CD4-positive, alpha-beta T cell (primary cell): ENCODE measurements at regions not wholly inside any gene's neighbourhood (a gene's known extent, or its start where the extent isn't known, plus 50 kb on each side); places are given as distances from the start of the nearest gene placed in this dataset.
"Not testable (repeated sequence)": the region's sequence is repeated elsewhere in the genome, so short reads cannot be mapped to it uniquely, and the experiment has no call there.

Experiments
- ATAC-seq: fragments of 200-7000 bp; cut with Tn5 transposase; one replicate; pipeline ENCODE4 v1.10.0; 2022; ENCODE audit warnings: mild to moderate bottlenecking; ENCODE audit not compliant: poor library complexity
- CTCF ChIA-PET: fragments of 350-600 bp; sonication (Branson Sonifier 250); formaldehyde crosslinking; loops from one replicate; lab custom pipeline; 2021; ENCODE audit warnings: antibody characterized with exemption, inconsistent platforms; lab: Charles Lee
- POLR2A ChIA-PET: fragments of 350-600 bp; sonication (Branson Sonifier 250); formaldehyde crosslinking; loops from one replicate; lab custom pipeline; 2021; ENCODE audit warnings: antibody characterized with exemption, inconsistent platforms; lab: Charles Lee
- DNase-seq, 14 experiments: peaks; one replicate each; pipeline ENCODE4 v3.0.0-alpha.2; 2013 to 2020; ENCODE audit warnings: mixed read lengths in 2 of 14
- H3K27ac ChIP-seq, 2 donors: one replicate each; pipeline versions ENCODE4 v1.5.1 to v1.7.0; 2013; ENCODE audit warnings: low read length in 2 of 2, low read depth in 1 of 2, mild to moderate bottlenecking in 1 of 2
- H3K27me3 ChIP-seq, 2 experiments: 1 replicate in 1 of 2; 2 replicates in 1 of 2; pipeline versions ENCODE4 v1.6.1 to v1.7.0; 2013; ENCODE audit warnings: low read length in 2 of 2, control low read depth in 1 of 2, mild to moderate bottlenecking in 1 of 2, moderate library complexity in 1 of 2; ENCODE audit not compliant: insufficient read depth in 2 of 2, control insufficient read depth in 1 of 2
- H3K36me3 ChIP-seq: one replicate; pipeline ENCODE4 v1.6.1; 2013; ENCODE audit warnings: low read length, control low read depth; ENCODE audit not compliant: insufficient read depth
- H3K4me1 ChIP-seq: one replicate; pipeline ENCODE4 v1.6.1; 2013; ENCODE audit warnings: low read length, control low read depth; ENCODE audit not compliant: insufficient read depth
- H3K4me3 ChIP-seq: one replicate; pipeline ENCODE4 v1.5.1; 2013; ENCODE audit warnings: mild to moderate bottlenecking, low read length, moderate library complexity
- H3K9me3 ChIP-seq, 2 experiments: 1 replicate in 1 of 2; 2 replicates in 1 of 2; pipeline versions ENCODE4 v1.6.1 to v1.7.0; 2013; ENCODE audit warnings: low read length in 2 of 2, mild to moderate bottlenecking in 2 of 2, control low read depth in 1 of 2, moderate library complexity in 1 of 2; ENCODE audit not compliant: control insufficient read depth in 1 of 2, insufficient read depth in 1 of 2
- H3K27ac Mint-ChIP-seq: one replicate; pipeline ENCODE4 v1.8.0; 2020; ENCODE audit warnings: mixed read lengths
- H3K27me3 Mint-ChIP-seq: one replicate; pipeline ENCODE4 v1.8.0; 2021; ENCODE audit warnings: mixed read lengths
- H3K36me3 Mint-ChIP-seq: one replicate; pipeline ENCODE4 v1.8.0; 2021; ENCODE audit warnings: low read depth, mixed read lengths
- H3K4me1 Mint-ChIP-seq: one replicate; pipeline ENCODE4 v1.8.0; 2021; ENCODE audit warnings: low read depth, mixed read lengths
- H3K4me3 Mint-ChIP-seq: one replicate; pipeline ENCODE4 v1.8.0; 2020; ENCODE audit warnings: mild to moderate bottlenecking, mixed read lengths
- H3K9me3 Mint-ChIP-seq: one replicate; pipeline ENCODE4 v1.8.0; 2020; ENCODE audit warnings: mixed read lengths
- CTCF ChIP-seq: fragments of 200-600 bp; IDR thresholded peaks from one replicate; pipeline ENCODE4 v1.8.0; 2022; ENCODE audit warnings: antibody characterized with exemption, mild to moderate bottlenecking
- intact Hi-C, 2 experiments: fragments of 100-400 bp; cut with DNase I in 1 of 2; cut with micrococcal nuclease in 1 of 2; formaldehyde crosslinking; loops; one replicate each; pipeline versions ENCODE4 v1.15.1 to v1.9.0; 2023 to 2025; cut with DNase I, micrococcal nuclease

- ChIA-PET POLR2A (no interaction called here), CTCF (no interaction called here)
- Histone ChIP-seq H3K36me3 (no peaks in the 10 kb centered on the region), H3K27ac (no peak overlapping the region), H3K4me1 (no peaks in the 10 kb centered on the region), H3K4me3 (no peak overlapping the region), H3K27me3 (no peaks in the 10 kb centered on the region), H3K9me3 (peaks cover 0 to 6% of the 10 kb centered on the region in 2 experiments)
- intact Hi-C loops = no loop called here
- TF ChIP-seq CTCF = no peak
- Mint-ChIP-seq H3K27me3 (no peaks in the 10 kb centered on the region), H3K36me3 (no peaks in the 10 kb centered on the region), H3K9me3 (peaks cover 14% of the 10 kb centered on the region), H3K4me3 (no peak overlapping the region), H3K27ac (no peak overlapping the region), H3K4me1 (peaks cover 5% of the 10 kb centered on the region)
- DNase-seq (no peak), ATAC-seq (no peak)
Observed at GRCh38 chr3:109696932-109697331, 359.6 kb upstream of the DPPA4 start.

- H3K4me1 ChIP-seq = no peaks in the 10 kb centered on the region
- no peaks in the 10 kb centered on the region for H3K9me3 Mint-ChIP-seq
- H3K27ac Mint-ChIP-seq = no peak overlapping the region
- no peak overlapping the region for H3K27ac ChIP-seq
- H3K27me3 Mint-ChIP-seq = no peaks in the 10 kb centered on the region
- no peak overlapping the region for H3K4me3 Mint-ChIP-seq
- ChIA-PET POLR2A (no interaction called here), CTCF (no interaction called here)
- H3K9me3 ChIP-seq = no peaks in the 10 kb centered on the region
- H3K36me3 Mint-ChIP-seq = no peaks in the 10 kb centered on the region
- intact Hi-C loops = no loop called here
- DNase-seq (peak in 3 of 14 experiments; percentile 3 to 21 (median 16)), ATAC-seq (no peak)
- H3K4me1 Mint-ChIP-seq = peaks cover 11% of the 10 kb centered on the region
- no peaks in the 10 kb centered on the region for H3K36me3 ChIP-seq
- H3K4me3 ChIP-seq = no peak overlapping the region
- no peak for TF ChIP-seq CTCF
- H3K27me3 ChIP-seq = no peaks in the 10 kb centered on the region
Observed at GRCh38 chr3:109702252-109702651, 364.9 kb upstream of the DPPA4 start.

- DNase-seq = no peak
- Histone ChIP-seq H3K4me1 (no peaks in the 10 kb centered on the region), H3K4me3 (no peak overlapping the region), H3K27ac (no peak overlapping the region), H3K36me3 (no peaks in the 10 kb centered on the region), H3K9me3 (no peaks in the 10 kb centered on the region), H3K27me3 (no peaks in the 10 kb centered on the region)
- Mint-ChIP-seq H3K4me1 (peaks cover 11% of the 10 kb centered on the region), H3K36me3 (no peaks in the 10 kb centered on the region), H3K27me3 (no peaks in the 10 kb centered on the region), H3K27ac (no peak overlapping the region), H3K4me3 (no peak overlapping the region), H3K9me3 (no peaks in the 10 kb centered on the region)
- POLR2A ChIA-PET = no interaction called here
- CTCF ChIA-PET = no interaction called here
- TF ChIP-seq CTCF = no peak
- ATAC-seq = no peak
- intact Hi-C loops = no loop called here
Observed at GRCh38 chr3:109702976-109703375, 365.6 kb upstream of the DPPA4 start.

GRCh38 chr3:109705133-109705532 lies 367.8 kb upstream of the DPPA4 start:
- ATAC-seq, H3K36me3 Mint-ChIP-seq: not testable (repeated sequence)

More at GRCh38 chr3:109705133-109705532, 367.8 kb upstream of the DPPA4 start:
- H3K4me3 Mint-ChIP-seq, intact Hi-C loops, H3K9me3 Mint-ChIP-seq, DNase-seq, H3K9me3 ChIP-seq, H3K27ac Mint-ChIP-seq, H3K27ac ChIP-seq, H3K36me3 ChIP-seq, H3K27me3 ChIP-seq, CTCF ChIA-PET, H3K27me3 Mint-ChIP-seq, POLR2A ChIA-PET, H3K4me3 ChIP-seq, H3K4me1 ChIP-seq: not testable (repeated sequence)
- H3K4me1 Mint-ChIP-seq = peaks cover 11% of the 10 kb centered on the region
